Fibroblast of skin of left biceps (primary cell): ENCODE measurements at regions not wholly inside any gene's neighbourhood (a gene's known extent, or its start where the extent isn't known, plus 50 kb on each side); places are given as distances from the start of the nearest gene placed in this dataset.
"Not testable (repeated sequence)": the region's sequence is repeated elsewhere in the genome, so short reads cannot be mapped to it uniquely, and the experiment has no call there.

ENCODE experiments used
- DNase-seq, 2 experiments: peaks; one replicate each; pipeline ENCODE4 v3.0.0-alpha.2; 2013; ENCODE audit warnings: low read depth in 2 of 2

DNA sequence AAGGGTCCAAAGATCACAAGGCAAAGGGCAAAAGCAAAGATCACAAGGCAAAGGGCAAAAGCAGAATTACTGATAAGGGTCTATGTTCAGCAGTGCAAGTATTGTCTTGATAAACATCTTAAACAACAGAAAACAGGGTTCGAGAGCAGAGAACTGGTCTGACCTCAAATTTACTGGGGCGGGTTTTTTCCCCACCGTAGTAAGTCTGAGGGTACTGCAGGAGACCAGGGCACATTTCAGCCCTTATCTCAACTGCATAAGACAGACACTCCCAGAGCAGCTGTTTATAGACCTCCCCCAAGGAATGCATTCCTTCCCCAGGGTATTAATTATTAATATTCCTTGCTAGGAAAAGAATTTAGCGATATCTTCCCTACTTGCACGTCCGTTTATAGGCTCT is 61.3 kb downstream of the ZNF860 start:
- DNase-seq, result not testable (repeated sequence)

GRCh38 chr3:32045091-32045915 is 61.1 kb upstream of the GPD1L start:
- peak in 1 of 2 experiments; percentile 15 for DNase-seq

- DNase-seq, result no peak
These were observed 60.3 kb upstream of the GPD1L start for GRCh38 chr3:32046102-32046501.

DNA sequence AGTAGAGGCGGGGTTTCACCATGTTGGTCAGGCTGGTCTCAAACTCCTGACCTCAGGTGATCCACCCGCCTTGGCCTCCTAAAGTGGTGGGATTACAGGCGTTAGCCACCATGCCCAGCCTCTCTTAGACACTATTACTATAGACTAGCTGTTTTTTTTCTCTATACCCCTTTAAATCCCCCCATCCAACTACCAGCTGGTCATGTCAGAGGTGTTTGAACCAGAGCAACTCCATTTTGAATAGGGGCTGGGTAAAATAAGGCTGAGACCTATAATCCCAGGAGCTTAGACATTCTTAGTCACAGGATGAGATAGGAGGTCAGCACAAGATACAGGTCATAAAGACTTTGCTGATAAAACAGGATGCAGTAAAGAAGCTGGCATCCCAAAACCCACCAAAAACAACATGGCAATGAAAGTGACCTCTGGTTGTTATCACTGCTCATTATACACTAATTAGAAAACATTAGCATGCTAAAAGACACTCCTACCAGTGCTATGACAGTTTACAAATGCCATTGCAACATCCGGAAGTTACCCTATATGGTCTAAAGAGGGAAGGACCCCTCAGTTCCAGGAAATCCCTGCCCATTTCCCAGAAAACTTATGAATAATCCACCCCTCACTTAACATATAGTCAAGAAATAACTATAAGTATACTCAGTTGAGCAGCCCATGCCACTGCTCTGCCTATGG is 57.8 kb upstream of the GPD1L start:
- DNase-seq, result no peak

DNA sequence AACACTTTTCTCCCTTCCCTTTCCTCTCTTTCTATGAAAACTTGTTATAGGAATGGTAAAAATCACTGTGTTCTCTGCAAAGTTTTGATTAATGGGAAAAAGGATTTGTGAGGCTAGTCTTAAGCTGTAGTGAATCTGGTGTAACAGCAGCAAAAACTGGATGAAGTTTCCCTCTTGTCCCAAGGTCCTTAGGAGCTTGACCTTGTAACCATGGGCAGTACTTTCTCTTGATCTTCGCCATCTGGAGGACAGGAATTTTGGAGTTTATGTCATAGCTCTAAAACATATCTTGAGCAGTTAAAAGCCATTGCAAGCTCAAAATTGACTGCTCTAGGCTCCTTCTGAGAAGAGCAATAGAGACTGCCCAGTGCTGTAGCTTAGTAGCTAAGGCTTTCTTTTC is 56.5 kb upstream of the GPD1L start:
- no peak for DNase-seq

- not testable (repeated sequence) for DNase-seq
These were observed 54.2 kb upstream of the GPD1L start for GRCh38 chr3:32052230-32052629.

GRCh38 chr3:32052851-32053250 is 53.6 kb upstream of the GPD1L start:
- DNase-seq, result not testable (repeated sequence)

DNA sequence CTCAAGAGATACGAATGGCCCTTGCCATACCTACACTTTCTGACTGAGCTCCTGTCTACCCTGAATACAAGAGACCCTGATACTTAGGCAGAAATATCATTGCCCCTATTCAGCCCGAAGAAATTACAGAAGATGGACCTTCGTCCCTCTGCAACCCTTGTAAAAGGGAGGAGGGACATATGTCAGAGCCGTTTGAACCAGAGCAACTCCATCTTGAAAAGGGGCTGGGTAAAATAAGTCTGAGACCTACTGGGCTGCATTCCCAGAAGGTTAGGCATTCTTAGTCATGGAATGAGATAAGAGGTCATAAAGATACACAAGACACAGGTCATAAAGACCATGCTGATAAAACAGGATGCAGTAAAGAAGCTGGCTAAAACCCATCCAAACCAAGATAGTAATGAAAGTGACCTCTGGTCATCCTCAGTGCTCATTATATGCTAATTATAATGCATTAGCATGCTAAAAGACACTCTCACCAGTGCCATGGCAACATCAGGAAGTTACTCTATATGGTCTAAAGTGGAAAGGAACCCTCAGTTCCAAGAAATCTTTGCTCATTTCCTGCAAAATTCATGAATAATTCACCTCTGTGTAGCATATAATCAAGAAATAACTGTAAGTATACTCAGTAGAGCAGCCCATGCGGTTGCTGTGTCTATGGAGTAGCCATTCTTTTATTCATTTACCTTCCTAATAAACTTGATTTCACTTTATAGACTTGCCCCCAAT is 49.7 kb upstream of the GPD1L start:
- no peak for DNase-seq
